Mesothelial cell of epicardium (in vitro differentiated cells): ENCODE measurements at regions not wholly inside any gene's neighbourhood (a gene's known extent, or its start where the extent isn't known, plus 50 kb on each side); places are given as distances from the start of the nearest gene placed in this dataset.

ENCODE experiments used
- DNase-seq, 2 experiments: peaks; one replicate each; pipeline ENCODE4 v3.0.0; 2021; ENCODE audit warnings: low spot score in 2 of 2; ENCODE audit not compliant: unreplicated experiment in 2 of 2
- H3K27ac Mint-ChIP-seq: 2 replicates; pipeline ENCODE4 v1.8.0; 2021; ENCODE audit warnings: mixed read lengths
- H3K27me3 Mint-ChIP-seq: 2 replicates; pipeline ENCODE4 v1.8.0; 2021; ENCODE audit warnings: low read depth, mixed read lengths
- H3K36me3 Mint-ChIP-seq: 2 replicates; pipeline ENCODE4 v1.8.0; 2021; ENCODE audit warnings: mixed read lengths
- H3K4me1 Mint-ChIP-seq: 2 replicates; pipeline ENCODE4 v1.8.0; 2021; ENCODE audit warnings: mixed read lengths
- H3K4me3 Mint-ChIP-seq: 2 replicates; pipeline ENCODE4 v1.8.0; 2021; ENCODE audit warnings: mild to moderate bottlenecking, moderate library complexity, mixed read lengths
- H3K9me3 Mint-ChIP-seq: 2 replicates; pipeline ENCODE4 v1.8.0; 2021; ENCODE audit warnings: mixed read lengths
- TF ChIP-seq, protein P1 (sequence below): fragments of 200-600 bp; sonication (generic); IDR thresholded peaks from one replicate; pipeline ENCODE4 v1.5.0; 2021; ENCODE audit warnings: antibody characterized with exemption; ENCODE audit not compliant: unreplicated experiment

DNA sequence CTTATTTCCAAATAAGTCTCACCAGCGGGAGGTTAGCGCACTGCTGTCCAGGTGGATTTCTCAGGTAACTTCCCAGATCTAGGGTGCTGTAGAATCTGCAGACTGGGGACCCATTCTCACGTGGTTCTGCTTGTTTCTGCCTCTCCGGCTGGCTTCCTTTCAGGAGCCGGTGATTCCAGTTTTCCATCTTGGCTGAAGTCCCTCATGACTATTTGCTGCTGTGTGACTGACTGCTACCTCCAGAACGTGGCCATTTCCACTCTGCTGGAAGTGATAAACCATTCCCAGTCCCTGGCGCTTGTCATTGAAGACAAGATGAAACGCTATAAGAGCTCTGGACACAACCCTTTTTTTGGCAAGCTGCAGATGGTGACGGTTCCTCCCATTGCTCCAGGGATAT lies 76.0 kb downstream of the DOP1B start:
- peaks cover 4% of the 10 kb centered on the region for H3K36me3 Mint-ChIP-seq
- H3K27ac Mint-ChIP-seq = no peak overlapping the region
- no peaks in the 10 kb centered on the region for H3K27me3 Mint-ChIP-seq
- H3K9me3 Mint-ChIP-seq = no peaks in the 10 kb centered on the region
- H3K4me1 Mint-ChIP-seq = no peaks in the 10 kb centered on the region
- no peak for DNase-seq
- TF ChIP-seq, protein P1, sequence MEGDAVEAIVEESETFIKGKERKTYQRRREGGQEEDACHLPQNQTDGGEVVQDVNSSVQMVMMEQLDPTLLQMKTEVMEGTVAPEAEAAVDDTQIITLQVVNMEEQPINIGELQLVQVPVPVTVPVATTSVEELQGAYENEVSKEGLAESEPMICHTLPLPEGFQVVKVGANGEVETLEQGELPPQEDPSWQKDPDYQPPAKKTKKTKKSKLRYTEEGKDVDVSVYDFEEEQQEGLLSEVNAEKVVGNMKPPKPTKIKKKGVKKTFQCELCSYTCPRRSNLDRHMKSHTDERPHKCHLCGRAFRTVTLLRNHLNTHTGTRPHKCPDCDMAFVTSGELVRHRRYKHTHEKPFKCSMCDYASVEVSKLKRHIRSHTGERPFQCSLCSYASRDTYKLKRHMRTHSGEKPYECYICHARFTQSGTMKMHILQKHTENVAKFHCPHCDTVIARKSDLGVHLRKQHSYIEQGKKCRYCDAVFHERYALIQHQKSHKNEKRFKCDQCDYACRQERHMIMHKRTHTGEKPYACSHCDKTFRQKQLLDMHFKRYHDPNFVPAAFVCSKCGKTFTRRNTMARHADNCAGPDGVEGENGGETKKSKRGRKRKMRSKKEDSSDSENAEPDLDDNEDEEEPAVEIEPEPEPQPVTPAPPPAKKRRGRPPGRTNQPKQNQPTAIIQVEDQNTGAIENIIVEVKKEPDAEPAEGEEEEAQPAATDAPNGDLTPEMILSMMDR = no peak
- no peak overlapping the region for H3K4me3 Mint-ChIP-seq

DNA sequence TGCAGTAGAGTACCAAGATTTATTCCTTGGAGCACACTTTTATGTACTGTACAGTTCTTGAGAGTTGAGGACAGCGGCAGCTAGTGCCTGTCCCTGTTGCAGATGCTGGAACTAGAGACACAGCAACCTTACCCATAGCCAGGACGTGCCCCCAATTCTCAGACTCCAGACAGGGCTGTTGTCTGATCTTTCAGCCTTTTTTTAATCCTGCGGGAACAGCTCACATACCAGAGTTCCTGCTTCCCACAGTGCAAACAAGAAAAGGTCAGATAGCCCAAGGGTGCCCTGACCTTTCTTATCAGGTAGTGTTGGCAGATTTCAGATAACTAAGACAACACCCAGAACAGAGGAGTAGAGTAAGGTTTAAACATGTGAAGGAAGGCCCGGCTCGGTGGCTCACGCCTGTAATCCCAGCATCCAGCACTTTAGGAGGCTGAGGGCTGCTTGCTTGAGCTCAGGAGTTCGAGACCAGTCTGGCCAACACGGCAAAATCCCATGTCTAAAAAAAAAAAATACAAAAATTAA lies 78.5 kb downstream of the DOP1B start:
- no peak overlapping the region for H3K4me3 Mint-ChIP-seq
- TF ChIP-seq, protein P1 = no peak
- peaks cover 6% of the 10 kb centered on the region for H3K36me3 Mint-ChIP-seq
- no peaks in the 10 kb centered on the region for H3K27me3 Mint-ChIP-seq
- no peak overlapping the region for H3K27ac Mint-ChIP-seq
- DNase-seq = no peak
- no peaks in the 10 kb centered on the region for H3K9me3 Mint-ChIP-seq
- H3K4me1 Mint-ChIP-seq = no peaks in the 10 kb centered on the region

DNA sequence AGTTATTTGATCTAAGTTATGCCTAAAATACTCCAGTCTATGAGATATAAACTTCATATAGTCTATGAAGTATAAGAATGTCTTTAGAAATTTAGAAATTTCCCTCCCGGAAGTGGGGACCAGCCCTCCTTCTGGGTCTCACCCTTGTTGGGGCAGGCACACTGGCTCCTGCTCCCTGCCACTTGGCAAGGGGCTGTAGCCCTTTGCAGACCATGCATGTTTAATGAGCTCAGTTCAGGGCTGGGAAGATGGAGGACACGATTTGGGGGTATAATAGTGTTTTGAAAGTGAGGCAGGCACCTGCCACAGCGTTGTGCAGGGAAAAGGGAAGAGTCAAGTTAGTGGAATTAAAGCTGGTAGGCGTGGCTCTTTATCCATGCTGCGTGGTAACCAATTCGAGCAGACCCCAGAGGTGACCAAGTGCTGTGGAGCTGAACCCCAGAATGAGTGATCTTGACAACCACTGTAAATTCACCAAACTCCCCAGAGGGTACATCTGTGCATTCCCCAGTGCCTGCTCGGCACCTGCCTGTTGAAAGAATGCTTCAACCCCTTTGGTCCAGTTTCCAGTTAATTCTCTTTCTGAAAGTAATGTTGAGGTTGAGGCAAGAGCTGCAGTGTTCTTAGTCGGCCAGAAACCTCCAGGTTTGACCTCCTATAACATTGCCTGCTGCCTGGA lies 79.6 kb downstream of the DOP1B start:
- Mint-ChIP-seq H3K9me3 (no peaks in the 10 kb centered on the region), H3K27me3 (no peaks in the 10 kb centered on the region), H3K36me3 (peaks cover 6% of the 10 kb centered on the region), H3K27ac (no peak overlapping the region), H3K4me1 (no peaks in the 10 kb centered on the region), H3K4me3 (no peak overlapping the region)
- TF ChIP-seq, protein P1 = no peak
- no peak for DNase-seq

DNA sequence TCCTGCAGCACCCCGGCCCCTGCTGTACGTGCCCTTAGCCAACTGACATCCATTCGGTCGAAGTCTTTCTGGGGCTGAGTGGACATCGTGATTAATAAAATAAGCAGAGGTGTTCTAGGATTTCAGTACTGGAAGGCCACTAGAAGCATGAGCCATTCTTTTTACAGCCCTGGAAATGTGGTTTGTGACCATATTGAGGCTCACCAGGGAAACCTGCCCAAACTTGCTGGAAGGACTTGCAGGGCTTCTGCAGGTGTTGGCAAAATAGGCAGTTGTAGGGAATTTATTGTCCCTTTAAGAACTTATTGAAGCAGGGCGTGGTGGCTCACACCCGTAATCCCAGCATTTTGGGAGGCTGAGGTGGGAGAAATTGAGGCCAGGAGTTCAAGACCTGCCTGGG lies 80.8 kb downstream of the DOP1B start:
- no peak overlapping the region for H3K4me3 Mint-ChIP-seq
- H3K27ac Mint-ChIP-seq = no peak overlapping the region
- no peak for DNase-seq
- no peaks in the 10 kb centered on the region for H3K27me3 Mint-ChIP-seq
- no peaks in the 10 kb centered on the region for H3K4me1 Mint-ChIP-seq
- no peaks in the 10 kb centered on the region for H3K9me3 Mint-ChIP-seq
- TF ChIP-seq, protein P1 = no peak
- H3K36me3 Mint-ChIP-seq = peaks cover 5% of the 10 kb centered on the region

DNA sequence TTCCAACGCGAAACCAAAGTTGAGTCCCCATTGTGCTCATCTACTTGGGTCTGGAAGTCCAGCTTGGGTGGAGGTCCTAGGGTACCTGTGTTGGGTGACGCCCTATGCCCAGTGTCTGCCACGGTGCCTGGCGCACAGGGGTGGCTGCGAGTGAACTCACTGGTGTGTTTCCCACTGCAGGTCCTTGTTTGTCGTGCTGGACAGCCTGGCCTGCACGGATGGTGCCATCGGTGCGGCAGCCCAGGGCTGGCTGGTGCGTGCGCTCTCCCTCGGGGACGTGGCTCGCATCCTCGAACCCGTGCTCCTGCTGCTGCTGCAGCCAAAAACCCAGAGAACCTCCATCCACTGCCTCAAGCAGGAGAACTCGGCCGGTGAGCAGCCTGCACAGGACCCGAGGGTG lies 80.4 kb upstream of the MORC3 start:
- no peaks in the 10 kb centered on the region for H3K4me1 Mint-ChIP-seq
- no peak overlapping the region for H3K27ac Mint-ChIP-seq
- TF ChIP-seq, protein P1 = no peak
- H3K27me3 Mint-ChIP-seq = no peaks in the 10 kb centered on the region
- H3K9me3 Mint-ChIP-seq = no peaks in the 10 kb centered on the region
- peaks cover 2% of the 10 kb centered on the region for H3K36me3 Mint-ChIP-seq
- no peak for DNase-seq
- H3K4me3 Mint-ChIP-seq = no peak overlapping the region
